H9 (cell line): ENCODE measurements at regions not wholly inside any gene's neighbourhood (a gene's known extent, or its start where the extent isn't known, plus 50 kb on each side); places are given as distances from the start of the nearest gene placed in this dataset.

Experiments used
- DNase-seq: peaks from one replicate; pipeline ENCODE4 v3.0.0-alpha.2; 2017
- H2AFZ ChIP-seq: one replicate; pipeline ENCODE4 v1.6.1; 2013; ENCODE audit warnings: mild to moderate bottlenecking, low read length, control low read depth, moderate library complexity
- H2AK5ac ChIP-seq: 2 replicates; pipeline ENCODE4 v1.6.1; 2013; ENCODE audit warnings: low read length, control low read depth, mixed read lengths; ENCODE audit not compliant: insufficient read length
- H2BK120ac ChIP-seq: one replicate; pipeline ENCODE4 v1.6.1; 2013; ENCODE audit warnings: low read depth, mild to moderate bottlenecking, low read length, control low read depth, inconsistent platforms; ENCODE audit not compliant: poor library complexity, severe bottlenecking
- H2BK12ac ChIP-seq: 2 replicates; pipeline ENCODE4 v1.6.1; 2013; ENCODE audit warnings: low read length, control low read depth, mixed read lengths, low read depth; ENCODE audit not compliant: insufficient read length
- H2BK15ac ChIP-seq: 2 replicates; pipeline ENCODE4 v1.6.1; 2013; ENCODE audit warnings: low read depth, low read length, control low read depth
- H2BK20ac ChIP-seq: one replicate; pipeline ENCODE4 v1.6.1; 2013; ENCODE audit warnings: low read depth, mild to moderate bottlenecking, low read length, control low read depth, inconsistent platforms; ENCODE audit not compliant: poor library complexity, severe bottlenecking
- H2BK5ac ChIP-seq: 2 replicates; pipeline ENCODE4 v1.6.1; 2013; ENCODE audit warnings: low read length, control low read depth, mixed read lengths; ENCODE audit not compliant: insufficient read length
- H3K14ac ChIP-seq: 2 replicates; pipeline ENCODE4 v1.6.1; 2013; ENCODE audit warnings: low read length, control low read depth; ENCODE audit not compliant: insufficient read depth
- H3K18ac ChIP-seq: 2 replicates; pipeline ENCODE4 v1.6.1; 2013; ENCODE audit warnings: low read depth, mild to moderate bottlenecking, mixed read lengths, low read length, control low read depth; ENCODE audit not compliant: insufficient read length
- H3K23ac ChIP-seq: 2 replicates; pipeline ENCODE4 v1.6.1; 2013; ENCODE audit warnings: low read length, control low read depth, mixed read lengths, low read depth; ENCODE audit not compliant: insufficient read length
- H3K23me2 ChIP-seq: 2 replicates; pipeline ENCODE4 v1.6.1; 2013; ENCODE audit warnings: low read depth, mild to moderate bottlenecking, mixed read lengths, low read length, control low read depth; ENCODE audit not compliant: insufficient read length, poor library complexity, severe bottlenecking
- H3K27ac ChIP-seq: 2 replicates; pipeline ENCODE4 v1.5.1; 2013; ENCODE audit warnings: low read length, control low read depth, mixed read lengths, low read depth; ENCODE audit not compliant: insufficient read length
- H3K27me3 ChIP-seq: 2 replicates; pipeline ENCODE4 v1.6.1; 2013; ENCODE audit warnings: low read length, control low read depth, inconsistent platforms; ENCODE audit not compliant: insufficient read depth
- H3K4ac ChIP-seq: 2 replicates; pipeline ENCODE4 v1.6.1; 2013; ENCODE audit warnings: low read depth, mild to moderate bottlenecking, control low read depth, inconsistent platforms, low read length, moderate library complexity
- H3K4me1 ChIP-seq: 2 replicates; pipeline ENCODE4 v1.6.1; 2013; ENCODE audit warnings: low read length, control low read depth, inconsistent platforms; ENCODE audit not compliant: insufficient read depth
- H3K4me2 ChIP-seq: 2 replicates; pipeline ENCODE4 v1.6.1; 2013; ENCODE audit warnings: low read length, control low read depth, mixed read lengths; ENCODE audit not compliant: insufficient read length, insufficient read depth
- H3K56ac ChIP-seq: 2 replicates; pipeline ENCODE4 v1.6.1; 2013; ENCODE audit warnings: low read depth, mild to moderate bottlenecking, mixed read lengths, low read length, control low read depth; ENCODE audit not compliant: insufficient read length
- H3K79me1 ChIP-seq: 2 replicates; pipeline ENCODE4 v1.6.1; 2013; ENCODE audit warnings: low read depth, mild to moderate bottlenecking, moderate library complexity, low read length, control low read depth, inconsistent platforms; ENCODE audit not compliant: insufficient read depth, poor library complexity, severe bottlenecking
- H3K79me2 ChIP-seq: 2 replicates; pipeline ENCODE4 v1.6.1; 2013; ENCODE audit warnings: low read length, control low read depth, inconsistent platforms; ENCODE audit not compliant: insufficient read depth
- H3K9ac ChIP-seq: 2 replicates; pipeline ENCODE4 v1.6.1; 2013; ENCODE audit warnings: low read length, control low read depth, mixed read lengths; ENCODE audit not compliant: insufficient read length; ENCODE audit errors: extremely low read depth
- H3K9me3 ChIP-seq: one replicate; pipeline ENCODE4 v1.6.1; 2013; ENCODE audit warnings: low read depth, low read length, inconsistent platforms; ENCODE audit not compliant: control insufficient read depth
- H3T11ph ChIP-seq: one replicate; pipeline ENCODE4 v1.6.1; 2013; ENCODE audit warnings: mild to moderate bottlenecking, low read length, control low read depth, inconsistent platforms
- H4K20me1 ChIP-seq: one replicate; pipeline ENCODE4 v1.6.1; 2013; ENCODE audit not compliant: control insufficient read depth, insufficient read length, insufficient read depth
- H4K5ac ChIP-seq: 2 replicates; pipeline ENCODE4 v1.6.1; 2013; ENCODE audit warnings: low read depth, mild to moderate bottlenecking, mixed read lengths, low read length, control low read depth; ENCODE audit not compliant: insufficient read length
- H4K8ac ChIP-seq: replicated peaks from 2 replicates; pipeline ENCODE4 v1.6.1; 2013; ENCODE audit warnings: low read length, control low read depth, mixed read lengths, low read depth; ENCODE audit not compliant: insufficient read length
- H4K91ac ChIP-seq: 2 replicates; pipeline ENCODE4 v1.6.1; 2013; ENCODE audit warnings: low read depth, mild to moderate bottlenecking, moderate library complexity, mixed read lengths, low read length, control low read depth; ENCODE audit not compliant: insufficient read length
- H3K27ac Mint-ChIP-seq, 3 experiments: 2 replicates in 2 of 3; 3 replicates in 1 of 3; pipeline ENCODE4 v1.8.0; 2020 to 2021; ENCODE audit warnings: mixed read lengths in 3 of 3, mild to moderate bottlenecking in 1 of 3, moderate library complexity in 1 of 3
- H3K27me3 Mint-ChIP-seq: 2 replicates; pipeline ENCODE4 v1.8.0; 2021; ENCODE audit warnings: low read depth, mild to moderate bottlenecking, moderate library complexity, mixed read lengths
- H3K36me3 Mint-ChIP-seq, 3 experiments: 2 replicates in 2 of 3; 3 replicates in 1 of 3; pipeline ENCODE4 v1.8.0; 2020 to 2021; ENCODE audit warnings: low read depth in 3 of 3, mixed read lengths in 3 of 3; ENCODE audit not compliant: insufficient read depth in 1 of 3
- H3K4me1 Mint-ChIP-seq, 2 experiments: 2 replicates each; pipeline ENCODE4 v1.8.0; 2020; ENCODE audit warnings: mixed read lengths in 2 of 2
- H3K4me3 Mint-ChIP-seq, 2 experiments: 2 replicates in 1 of 2; 3 replicates in 1 of 2; pipeline ENCODE4 v1.8.0; 2020 to 2021; ENCODE audit warnings: mild to moderate bottlenecking in 2 of 2, mixed read lengths in 2 of 2, moderate library complexity in 1 of 2
- H3K9me3 Mint-ChIP-seq, 2 experiments: 2 replicates in 1 of 2; 3 replicates in 1 of 2; pipeline ENCODE4 v1.8.0; 2020; ENCODE audit warnings: mild to moderate bottlenecking in 2 of 2, mixed read lengths in 2 of 2, moderate library complexity in 1 of 2
- WGBS: extraction: QIAGEN DNeasy Blood & Tissue Kit; methylation state at CpG from one replicate; pipeline ENCODE4 v1.1.7; 2013; ENCODE audit warnings: missing lambda C conversion rate, low lambda C conversion rate, mixed read lengths; ENCODE audit not compliant: insufficient read length; ENCODE audit errors: extremely low coverage; 5-methylcytosine and 5-hydroxymethylcytosine counted together
- TF ChIP-seq, protein P1 (sequence below): fragments of 200-600 bp; sonication (generic); conservative IDR thresholded peaks from 3 replicates; pipeline ENCODE4 v1.8.0; 2021; ENCODE audit warnings: antibody characterized with exemption, mild to moderate bottlenecking

DNA sequence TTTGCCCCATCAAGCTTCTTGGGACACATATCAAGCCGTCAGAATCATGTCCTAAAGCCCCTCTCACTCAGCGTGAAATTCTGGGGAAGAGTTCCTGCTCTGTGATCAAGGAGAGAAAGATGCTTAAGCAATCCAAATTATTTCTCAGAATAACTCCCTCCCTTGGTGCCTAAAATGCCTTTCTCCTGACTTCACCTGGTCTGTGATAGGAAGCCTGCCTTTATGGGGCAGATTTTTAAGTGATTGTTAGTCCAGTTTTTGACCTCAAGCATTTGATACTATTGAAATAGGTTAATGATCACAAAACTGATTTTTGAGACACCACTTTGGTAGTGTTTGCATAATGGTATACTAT, 76.4 kb upstream of the MAGI2 start:
- Mint-ChIP-seq H3K27ac (peak overlapping the region in 2 of 3 experiments; percentile 87 to 91; a peak in 4 of 7 replicates), H3K36me3 (no peaks in the 10 kb centered on the region)

More for the DNA sequence above, 76.4 kb upstream of the MAGI2 start:
- Histone ChIP-seq H4K20me1 (no peaks in the 10 kb centered on the region), H3K14ac (no peak overlapping the region), H3K4ac (no peak overlapping the region), H4K91ac (no peak overlapping the region), H3K27me3 (no peaks in the 10 kb centered on the region), H2BK15ac (no peak overlapping the region), H3K9ac (no peak overlapping the region), H3K23me2 (no peaks in the 10 kb centered on the region), H3K79me2 (no peaks in the 10 kb centered on the region), H2BK12ac (no peak overlapping the region), H2BK120ac (no peak overlapping the region), H3K27ac (no peak overlapping the region), H3K18ac (no peak overlapping the region), H2BK20ac (no peak overlapping the region), H4K8ac (no peak overlapping the region), H3K4me1 (no peaks in the 10 kb centered on the region), H3K79me1 (no peaks in the 10 kb centered on the region), H2AK5ac (no peak overlapping the region), H3K9me3 (no peaks in the 10 kb centered on the region), H3K23ac (no peak overlapping the region), H2BK5ac (no peak overlapping the region), H3K4me2 (no peak overlapping the region), H2AFZ (no peak overlapping the region), H4K5ac (no peak overlapping the region), H3T11ph (no peak overlapping the region), H3K56ac (no peak overlapping the region)
- no CpG with 5 or more reads among the region's 2 CpGs for WGBS
- no peak overlapping the region for H3K4me3 Mint-ChIP-seq
- peaks cover 17 to 24% of the 10 kb centered on the region in 2 experiments for H3K4me1 Mint-ChIP-seq
- no peak for DNase-seq
- TF ChIP-seq, protein P1, sequence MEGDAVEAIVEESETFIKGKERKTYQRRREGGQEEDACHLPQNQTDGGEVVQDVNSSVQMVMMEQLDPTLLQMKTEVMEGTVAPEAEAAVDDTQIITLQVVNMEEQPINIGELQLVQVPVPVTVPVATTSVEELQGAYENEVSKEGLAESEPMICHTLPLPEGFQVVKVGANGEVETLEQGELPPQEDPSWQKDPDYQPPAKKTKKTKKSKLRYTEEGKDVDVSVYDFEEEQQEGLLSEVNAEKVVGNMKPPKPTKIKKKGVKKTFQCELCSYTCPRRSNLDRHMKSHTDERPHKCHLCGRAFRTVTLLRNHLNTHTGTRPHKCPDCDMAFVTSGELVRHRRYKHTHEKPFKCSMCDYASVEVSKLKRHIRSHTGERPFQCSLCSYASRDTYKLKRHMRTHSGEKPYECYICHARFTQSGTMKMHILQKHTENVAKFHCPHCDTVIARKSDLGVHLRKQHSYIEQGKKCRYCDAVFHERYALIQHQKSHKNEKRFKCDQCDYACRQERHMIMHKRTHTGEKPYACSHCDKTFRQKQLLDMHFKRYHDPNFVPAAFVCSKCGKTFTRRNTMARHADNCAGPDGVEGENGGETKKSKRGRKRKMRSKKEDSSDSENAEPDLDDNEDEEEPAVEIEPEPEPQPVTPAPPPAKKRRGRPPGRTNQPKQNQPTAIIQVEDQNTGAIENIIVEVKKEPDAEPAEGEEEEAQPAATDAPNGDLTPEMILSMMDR, result no peak
- no peaks in the 10 kb centered on the region for H3K27me3 Mint-ChIP-seq
- H3K9me3 Mint-ChIP-seq, result no peaks in the 10 kb centered on the region
